GM12891 (cell line): ENCODE measurements at regions not wholly inside any gene's neighbourhood (a gene's known extent, or its start where the extent isn't known, plus 50 kb on each side); places are given as distances from the start of the nearest gene placed in this dataset.

Source experiments
- POLR2A ChIP-seq: IDR thresholded peaks from 2 replicates; pipeline ENCODE4 v1.6.1; 2011; ENCODE audit warnings: low read depth, low read length, control low read depth
- POLR2AphosphoS5 ChIP-seq: IDR thresholded peaks from 2 replicates; pipeline ENCODE4 v1.6.1; 2011; ENCODE audit warnings: low read depth, low read length, control low read depth
- POU2F2 ChIP-seq: IDR thresholded peaks from 2 replicates; pipeline ENCODE4 v1.6.1; 2011; ENCODE audit warnings: low read depth, mild to moderate bottlenecking, control low read depth, low read length, moderate library complexity
- TAF1 ChIP-seq: IDR thresholded peaks from 2 replicates; pipeline ENCODE4 v1.6.1; 2011; ENCODE audit warnings: low read depth, low read length, control low read depth

GRCh38 chr9:79236466-79236865 lies 335.3 kb upstream of the TLE4 start:
- TF ChIP-seq POLR2AphosphoS5 (no peak), TAF1 (no peak), POU2F2 (no peak), POLR2A (no peak)
